Posterior cingulate gyrus (tissue), 11 donors: ENCODE measurements at regions not wholly inside any gene's neighbourhood (a gene's known extent, or its start where the extent isn't known, plus 50 kb on each side); places are given as distances from the start of the nearest gene placed in this dataset.
"Not testable (repeated sequence)": the region's sequence is repeated elsewhere in the genome, so short reads cannot be mapped to it uniquely, and the experiment has no call there.

Experiments used
- DNase-seq, 10 donors: peaks; one replicate each; pipeline versions ENCODE4 v3.0.0 to v3.0.0-alpha.2; 2020 to 2021; ENCODE audit warnings: mixed read lengths in 3 of 10
- intact Hi-C: fragments of 100-400 bp; cut with DNase I; formaldehyde crosslinking; loops from one replicate; pipeline ENCODE4 v1.15.1; 2023

DNA sequence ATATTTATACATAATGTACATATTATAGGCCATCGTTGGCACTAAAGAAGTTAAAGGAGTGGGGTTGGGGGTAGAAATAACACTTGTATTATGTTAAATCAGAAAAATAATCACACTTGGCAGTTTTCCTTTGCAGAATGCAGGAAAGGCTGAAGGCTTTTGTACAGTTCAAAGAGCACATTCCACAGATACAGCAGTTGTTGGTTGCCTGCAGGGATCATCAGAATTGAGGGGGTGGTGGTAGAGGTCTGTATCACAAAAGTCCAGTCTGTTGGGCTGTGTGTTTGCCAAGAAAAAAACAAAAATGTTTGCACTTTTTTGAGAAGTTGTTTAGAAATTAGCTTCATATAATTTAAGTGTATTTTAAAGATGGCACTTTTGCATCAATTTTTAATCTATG lies 231.8 kb upstream of the FOXP2 start:
- intact Hi-C loops: no loop called here
- no peak for DNase-seq

DNA sequence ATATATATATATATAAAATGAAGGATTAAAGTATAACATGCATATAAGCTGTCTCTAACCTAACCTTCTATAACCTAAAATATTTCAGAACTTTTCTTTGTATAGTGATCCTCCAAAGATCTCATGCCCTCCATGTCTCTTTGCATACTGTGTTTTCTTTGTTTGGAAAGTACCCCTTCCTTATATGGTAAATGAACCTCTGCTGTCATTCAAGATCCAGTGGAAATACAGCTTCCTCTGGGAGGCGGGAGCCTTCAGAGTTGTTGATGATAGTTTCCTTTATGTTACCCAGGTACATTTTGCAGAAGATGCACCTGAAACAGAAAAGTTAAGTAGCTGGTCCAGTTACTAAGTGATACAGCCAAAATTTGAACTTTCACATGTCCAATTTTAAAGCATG lies 233.3 kb upstream of the FOXP2 start:
- intact Hi-C loops: no loop called here
- no peak for DNase-seq

DNA sequence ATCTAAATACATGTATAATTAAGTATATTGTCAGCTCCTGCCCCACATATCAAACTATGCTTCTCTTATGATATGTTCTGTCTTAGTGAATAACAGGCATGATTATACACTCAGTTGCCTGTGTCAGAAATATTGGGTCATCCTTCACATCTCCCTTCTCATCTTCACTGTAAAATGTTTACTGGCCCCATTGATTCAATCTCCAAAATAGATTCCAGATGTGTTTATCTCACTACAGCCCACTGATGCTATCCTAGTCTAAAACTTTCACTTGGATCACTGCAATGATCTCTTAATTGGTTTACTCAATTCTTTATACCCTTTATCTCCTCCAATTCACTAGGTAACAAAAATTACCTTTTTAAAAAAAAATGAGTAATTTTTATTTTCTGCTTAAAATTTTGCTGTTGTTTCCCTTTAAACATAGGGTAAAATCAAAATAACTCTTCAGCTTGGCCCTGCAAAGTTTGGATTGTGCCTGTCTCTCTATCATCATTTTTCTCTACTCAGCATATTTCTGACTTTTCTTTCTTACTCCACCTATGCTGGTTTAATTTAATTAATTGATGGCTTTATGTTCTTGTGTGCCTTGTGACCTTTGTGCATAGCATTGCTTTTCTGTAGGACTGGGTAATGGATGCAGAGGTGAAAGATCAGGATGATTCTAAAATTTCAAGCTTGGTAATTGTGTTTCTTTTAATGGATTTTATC lies 233.9 kb upstream of the FOXP2 start:
- no peak for DNase-seq
- intact Hi-C loops: no loop called here

DNA sequence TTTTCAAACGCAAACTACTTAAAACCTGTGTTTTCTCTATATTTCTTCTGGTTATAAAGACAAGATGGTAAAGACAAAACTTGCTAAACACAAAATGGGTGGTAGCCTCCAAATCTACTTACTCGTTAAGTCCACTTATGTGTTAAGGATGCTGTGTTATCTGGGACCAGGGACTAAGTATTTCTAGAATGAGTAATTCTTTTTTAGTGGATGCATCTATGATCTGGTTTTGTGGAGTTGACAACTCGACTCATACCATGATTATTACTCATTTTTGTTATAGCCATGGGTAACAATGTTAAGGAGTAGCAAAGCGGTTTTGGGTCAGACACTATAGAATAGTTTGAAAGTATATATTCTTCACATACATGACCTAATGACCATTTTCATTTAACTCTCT lies 239.5 kb upstream of the FOXP2 start:
- intact Hi-C loops: no loop called here
- no peak for DNase-seq

DNA sequence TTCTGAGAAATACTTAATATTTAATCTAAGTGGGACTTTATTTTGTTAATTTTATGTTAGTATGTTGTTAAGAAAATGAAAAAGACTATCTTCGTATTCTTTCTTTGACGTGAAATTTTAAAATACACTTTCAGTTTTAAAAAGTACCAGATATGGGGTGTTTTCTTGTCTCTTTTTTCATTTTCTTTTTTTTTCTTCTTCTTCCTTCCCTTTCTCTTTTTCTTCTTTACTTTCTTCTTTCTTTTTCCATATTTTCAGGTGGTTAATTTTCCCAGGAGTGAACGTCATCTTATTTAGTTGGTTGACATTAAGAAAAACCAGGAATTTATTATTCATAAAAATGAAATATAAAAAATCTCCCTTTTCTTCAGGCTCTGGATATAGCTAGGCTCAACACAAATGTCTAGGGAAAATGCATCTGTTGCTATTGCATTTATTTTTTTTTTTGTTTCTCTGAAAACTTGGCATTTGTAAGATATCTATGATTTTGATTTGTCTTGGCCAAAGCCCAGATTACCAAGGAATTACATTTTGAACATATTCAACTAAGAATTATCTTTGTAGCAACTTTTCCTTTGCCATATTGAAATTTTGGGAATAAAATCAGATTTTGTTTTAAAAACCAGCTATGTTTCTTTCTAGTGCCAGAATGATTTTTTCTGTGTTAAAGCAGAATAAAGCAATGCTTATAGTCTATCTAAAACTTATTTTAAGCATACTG lies 241.3 kb upstream of the FOXP2 start:
- DNase-seq: no peak
- intact Hi-C loops: no loop called here

DNA sequence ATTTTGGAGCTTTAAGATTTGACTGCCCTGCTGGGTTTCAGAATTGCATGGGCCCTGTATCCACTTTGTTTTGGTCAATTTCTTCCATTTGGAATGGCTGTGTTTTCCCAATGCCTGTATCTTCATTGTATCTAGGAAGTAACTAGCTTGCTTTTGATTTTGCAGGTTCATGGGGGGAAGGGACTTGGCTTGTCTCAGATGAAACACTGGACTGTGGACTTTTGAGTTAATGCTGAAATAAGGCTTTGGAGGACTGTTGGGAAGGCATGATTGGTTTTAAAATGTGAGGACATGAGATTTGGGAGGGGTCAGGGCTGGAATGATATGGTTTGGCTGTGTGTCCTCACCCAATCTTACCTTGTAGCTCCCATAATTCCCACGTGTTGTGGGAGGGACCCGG lies 245.2 kb upstream of the FOXP2 start:
- intact Hi-C loops, DNase-seq: not testable (repeated sequence)

DNA sequence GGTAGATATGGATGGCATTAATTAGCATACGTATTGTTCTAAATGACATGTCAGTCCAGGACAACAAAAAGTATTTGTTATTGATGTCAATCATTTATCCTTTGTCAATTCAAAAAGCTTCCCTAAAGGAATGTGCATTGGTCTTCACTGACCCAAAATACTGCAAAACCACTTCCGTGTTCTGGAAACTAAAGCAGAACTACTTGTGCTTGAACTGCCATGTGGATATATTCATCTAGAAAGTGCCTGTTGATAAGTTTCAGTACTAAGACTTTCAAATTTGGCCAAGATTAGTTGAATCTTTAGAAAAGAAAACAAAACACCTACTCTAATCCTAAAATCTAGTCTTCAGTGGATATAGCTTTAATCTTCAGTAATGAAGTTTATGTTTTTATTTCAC lies 242.1 kb upstream of the PPP1R3A start:
- no peak for DNase-seq
- intact Hi-C loops: no loop called here

DNA sequence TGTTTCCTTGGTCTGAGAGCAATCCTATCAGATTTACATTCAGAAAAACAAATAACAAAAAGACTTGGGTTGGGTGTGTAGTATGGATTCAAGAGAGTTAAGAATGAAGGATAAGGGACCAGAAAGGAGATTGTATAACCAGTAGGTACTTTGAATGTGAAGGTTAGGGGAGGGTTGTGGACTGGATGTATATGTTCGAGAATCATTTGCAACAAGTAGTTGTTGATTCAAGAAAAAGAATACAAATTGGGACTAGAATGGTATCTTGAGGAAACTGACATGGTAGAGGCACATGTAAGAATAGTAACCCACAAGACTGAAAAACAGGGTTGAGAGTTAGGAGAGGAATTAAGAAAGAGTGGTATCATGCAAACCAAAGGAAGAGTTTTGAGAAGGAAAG lies 240.0 kb upstream of the PPP1R3A start:
- no peak for DNase-seq
- intact Hi-C loops: no loop called here

DNA sequence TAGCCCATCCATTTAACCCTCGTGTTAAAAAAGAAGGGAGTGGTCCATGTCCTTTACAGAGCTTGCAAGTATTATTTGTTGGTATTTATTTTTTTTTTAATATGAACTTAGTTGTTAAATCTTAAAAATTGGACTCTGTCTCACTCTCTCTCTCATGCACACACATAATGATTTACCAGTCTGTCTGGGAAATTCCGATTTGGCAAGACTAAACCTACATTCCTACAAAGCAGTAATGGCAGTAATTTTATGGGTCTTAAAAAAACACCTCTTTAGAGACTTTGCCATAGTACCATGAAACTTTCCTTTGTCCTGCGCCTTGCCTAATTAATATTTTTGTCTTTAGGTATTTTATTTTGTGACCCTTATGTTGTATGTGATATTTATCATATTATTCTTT lies 239.5 kb upstream of the PPP1R3A start:
- intact Hi-C loops: no loop called here
- no peak for DNase-seq

DNA sequence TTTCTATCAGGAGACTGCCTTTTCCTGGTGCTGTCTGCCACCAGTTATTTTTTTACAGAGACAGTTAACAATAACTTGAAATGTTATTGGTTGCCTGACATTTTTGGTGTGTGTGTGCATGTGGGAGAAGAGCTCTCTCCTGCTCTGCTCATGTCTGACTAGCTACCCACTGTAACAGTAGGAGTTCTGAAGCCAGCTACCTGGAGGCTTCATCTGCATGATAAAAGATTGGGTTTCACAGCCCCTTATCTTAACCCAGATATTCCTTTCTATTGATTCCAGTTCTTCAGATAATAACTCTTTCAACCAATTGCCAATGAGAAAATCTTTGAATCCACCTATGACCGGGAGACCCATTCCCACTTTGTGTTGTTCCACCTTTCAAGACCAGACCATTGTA lies 237.4 kb upstream of the PPP1R3A start:
- no peak for DNase-seq
- intact Hi-C loops: no loop called here

DNA sequence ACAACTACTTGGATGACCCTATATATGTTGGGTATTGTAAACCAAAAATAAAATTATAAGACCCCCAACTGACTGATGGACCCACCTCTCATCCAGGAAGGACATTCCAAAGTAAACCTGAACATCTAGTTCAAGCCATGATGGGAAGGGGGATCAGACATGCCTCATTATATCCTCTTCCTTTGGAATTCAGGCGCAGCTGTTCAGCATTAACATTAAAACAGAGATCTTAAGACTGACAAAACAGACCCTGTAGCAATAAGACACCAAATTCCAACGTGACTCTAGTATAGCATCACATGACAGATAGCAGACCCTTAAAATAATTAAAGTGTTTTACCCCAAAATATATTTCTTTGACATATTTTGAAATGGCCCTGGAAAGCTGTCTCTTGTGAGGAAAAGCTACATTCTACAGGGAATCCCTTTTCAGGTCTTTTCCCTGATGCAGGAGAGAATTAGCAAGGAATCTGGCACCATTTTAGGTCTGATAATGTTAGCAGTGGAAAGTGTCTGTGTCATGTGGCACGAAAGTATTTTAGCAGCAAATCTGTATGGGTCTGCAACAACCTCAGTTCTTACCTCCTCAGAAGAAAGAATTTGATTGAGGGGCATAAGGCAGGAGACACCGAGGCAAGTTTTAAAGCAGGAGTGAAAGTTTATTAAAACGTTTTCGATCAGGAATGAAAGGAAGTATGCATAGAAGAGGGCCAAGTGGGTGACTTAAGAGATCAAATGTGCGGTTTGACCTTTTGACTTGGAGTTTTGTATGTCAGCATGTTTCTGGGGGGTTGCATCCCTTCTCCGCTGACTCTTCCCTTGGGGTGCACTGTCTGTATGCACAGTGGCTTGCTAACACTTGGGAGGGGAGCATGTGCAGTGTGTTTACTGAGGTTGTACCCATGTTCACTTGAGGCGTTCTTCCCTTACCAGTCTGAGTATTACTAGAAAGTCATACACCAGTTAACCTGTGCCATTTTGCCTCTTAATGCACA lies 236.6 kb upstream of the PPP1R3A start:
- no peak for DNase-seq
- intact Hi-C loops: no loop called here

DNA sequence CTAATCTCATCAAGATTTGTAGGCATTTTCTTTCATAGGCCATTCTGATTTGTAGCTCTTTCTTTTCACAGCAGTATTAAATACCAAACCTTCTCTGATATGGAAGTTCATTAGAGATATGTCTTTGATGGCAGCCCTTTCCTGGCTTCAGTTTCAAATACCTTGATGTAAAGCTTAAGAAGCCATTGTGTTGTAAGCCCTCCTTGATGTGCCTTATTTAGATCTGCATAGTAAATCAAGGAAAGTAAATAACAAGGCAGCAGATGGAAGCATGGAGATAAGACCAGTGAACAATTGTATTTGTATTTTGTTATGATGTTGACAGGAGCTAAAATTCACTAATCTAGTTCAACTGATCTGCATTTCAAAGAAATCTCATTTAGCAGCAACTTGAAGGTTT lies 234.9 kb upstream of the PPP1R3A start:
- DNase-seq: no peak
- intact Hi-C loops: no loop called here

DNA sequence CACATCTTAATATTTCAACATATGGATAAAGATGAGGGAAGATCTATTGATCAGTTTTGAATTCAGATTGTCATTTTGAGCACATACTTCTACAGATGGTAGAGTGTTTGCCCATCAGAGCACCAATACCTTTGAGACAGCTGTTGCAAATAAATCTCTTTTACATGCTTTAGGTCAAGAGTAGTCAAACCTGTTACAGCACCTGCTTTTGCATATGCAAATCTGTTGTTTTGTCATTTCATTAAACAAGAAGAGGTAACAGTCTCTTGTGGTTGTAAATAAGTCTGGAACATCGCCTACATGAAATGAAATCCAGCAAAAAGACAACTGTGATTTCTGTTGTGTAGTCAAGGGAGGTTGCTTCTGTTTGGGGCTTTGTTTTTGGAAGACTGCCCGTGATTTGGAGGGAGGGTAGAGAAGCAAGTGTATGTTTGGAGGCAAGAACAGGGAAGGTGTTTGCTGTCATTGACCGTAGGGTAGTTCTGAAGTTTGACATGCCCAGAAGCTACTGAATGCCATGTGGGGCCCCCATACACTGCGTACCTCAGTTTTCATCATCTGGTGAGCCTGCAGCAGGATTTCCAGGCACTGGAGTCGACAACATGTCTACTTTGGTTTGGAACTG lies 233.6 kb upstream of the PPP1R3A start:
- no peak for DNase-seq
- intact Hi-C loops: no loop called here

DNA sequence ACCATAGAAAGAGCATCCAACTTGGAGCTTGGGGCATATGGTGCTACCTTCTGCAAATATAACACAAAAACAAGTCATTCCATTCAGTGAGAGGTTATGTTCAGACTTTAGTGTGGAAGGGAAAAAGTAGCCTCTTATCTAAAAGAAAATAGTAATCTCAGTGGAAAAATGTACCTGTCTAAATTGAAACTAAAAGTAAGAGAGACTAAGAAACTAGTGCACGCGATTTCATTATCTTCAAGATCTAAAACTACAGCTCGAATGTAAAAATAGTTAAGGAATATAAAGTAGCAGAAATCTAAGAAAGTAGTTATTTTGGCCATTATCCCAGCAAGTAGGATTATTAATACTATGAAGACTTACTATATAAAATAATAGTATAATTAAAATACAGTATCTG lies 233.0 kb upstream of the PPP1R3A start:
- DNase-seq: no peak
- intact Hi-C loops: no loop called here

DNA sequence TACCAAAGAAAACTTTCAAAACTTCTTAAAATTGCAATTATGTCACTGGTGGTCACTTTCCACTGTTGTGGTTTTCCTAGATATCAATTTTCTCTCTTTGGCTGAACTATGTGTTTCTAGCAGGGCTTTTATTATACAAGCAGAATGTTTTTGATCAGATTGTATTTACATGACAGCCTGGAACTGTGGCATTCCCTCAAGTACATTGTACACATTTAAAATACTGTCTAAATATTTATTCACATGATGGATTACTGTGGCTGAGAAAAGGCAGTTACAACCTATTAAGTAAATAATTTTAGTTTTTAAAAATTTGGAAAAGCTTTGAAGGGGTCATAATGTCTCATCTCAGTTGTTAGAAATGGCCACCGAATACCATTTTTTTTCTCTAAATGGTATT lies 231.9 kb upstream of the PPP1R3A start:
- DNase-seq: no peak
- intact Hi-C loops: no loop called here

DNA sequence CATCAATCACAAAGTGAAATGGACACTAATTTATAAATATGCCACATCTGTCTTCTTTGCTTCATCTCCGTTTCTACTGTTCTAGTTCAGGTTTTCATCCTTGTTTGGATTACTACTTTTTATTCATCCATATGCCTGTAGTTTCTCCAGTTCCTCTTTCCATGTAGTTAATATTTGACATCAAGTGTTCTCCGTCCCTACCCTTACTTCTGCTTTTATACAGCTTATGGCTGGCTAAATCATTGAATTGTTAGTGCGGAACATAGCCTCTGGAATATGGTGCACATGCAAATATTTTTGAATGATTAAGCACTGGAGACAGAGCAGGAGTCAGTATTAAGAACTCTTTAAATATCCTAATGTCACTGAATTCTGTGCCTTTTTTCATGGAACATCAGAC lies 230.0 kb upstream of the PPP1R3A start:
- DNase-seq: no peak

DNA sequence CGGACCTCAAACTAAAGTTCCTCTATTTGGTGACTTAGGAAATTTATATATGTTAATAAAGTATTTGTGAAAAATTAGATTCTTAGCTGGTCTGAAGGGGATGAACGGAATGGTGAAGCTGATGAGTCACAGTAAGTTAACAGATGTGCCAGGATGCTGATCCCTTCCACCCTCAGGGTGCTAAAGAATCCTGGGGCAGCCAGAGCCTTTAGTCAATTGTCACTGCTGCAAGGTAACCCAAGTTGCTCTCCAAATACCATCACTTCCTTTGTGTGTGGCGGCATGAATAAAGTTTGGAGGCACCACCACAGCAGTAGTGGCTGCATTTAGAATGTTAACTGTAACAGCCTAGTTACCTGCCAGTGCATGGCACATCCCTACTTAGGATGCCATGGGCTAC lies 222.6 kb upstream of the PPP1R3A start:
- DNase-seq: no peak
- intact Hi-C loops: no loop called here

More for the DNA sequence above, 230.0 kb upstream of the PPP1R3A start:
- intact Hi-C loops: no loop called here

DNA sequence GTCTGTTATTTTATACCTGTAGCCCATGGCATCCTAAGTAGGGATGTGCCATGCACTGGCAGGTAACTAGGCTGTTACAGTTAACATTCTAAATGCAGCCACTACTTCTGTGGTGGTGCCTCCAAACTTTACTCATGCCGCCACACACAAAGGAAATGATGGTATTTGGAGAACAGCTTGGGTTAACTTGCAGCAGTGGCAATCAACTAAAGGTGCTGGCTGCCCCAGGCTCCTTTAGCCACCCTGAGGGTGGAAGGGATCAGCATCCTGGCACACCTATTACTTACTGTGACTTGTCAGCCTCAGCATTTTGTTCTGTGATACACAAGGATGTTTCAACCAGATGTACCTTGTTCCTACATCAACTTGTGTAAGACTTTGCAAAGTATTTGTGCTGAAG lies 221.8 kb upstream of the PPP1R3A start:
- intact Hi-C loops: no loop called here
- no peak for DNase-seq

DNA sequence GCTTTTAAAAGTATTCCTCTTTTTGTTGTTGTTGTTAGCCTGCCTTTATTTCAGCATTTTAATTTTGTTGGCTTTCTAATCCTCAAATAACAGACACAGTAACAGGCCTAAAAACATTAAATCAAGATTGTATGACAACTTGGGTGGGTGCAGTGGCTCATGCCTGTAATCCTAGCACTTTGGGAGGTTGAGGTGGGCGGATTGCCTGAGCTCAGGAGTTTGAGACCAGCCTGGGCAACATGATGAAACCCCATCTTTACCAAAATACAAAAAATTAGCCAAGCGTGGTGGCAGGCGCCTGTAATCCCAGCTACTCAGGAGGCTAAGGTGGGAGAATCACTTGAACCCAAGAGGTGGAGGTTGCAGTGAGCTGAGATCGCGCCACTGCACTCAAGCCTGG lies 220.9 kb upstream of the PPP1R3A start:
- peak in 1 of 10 donors; percentile 57 for DNase-seq
- intact Hi-C loops: not testable (repeated sequence)

DNA sequence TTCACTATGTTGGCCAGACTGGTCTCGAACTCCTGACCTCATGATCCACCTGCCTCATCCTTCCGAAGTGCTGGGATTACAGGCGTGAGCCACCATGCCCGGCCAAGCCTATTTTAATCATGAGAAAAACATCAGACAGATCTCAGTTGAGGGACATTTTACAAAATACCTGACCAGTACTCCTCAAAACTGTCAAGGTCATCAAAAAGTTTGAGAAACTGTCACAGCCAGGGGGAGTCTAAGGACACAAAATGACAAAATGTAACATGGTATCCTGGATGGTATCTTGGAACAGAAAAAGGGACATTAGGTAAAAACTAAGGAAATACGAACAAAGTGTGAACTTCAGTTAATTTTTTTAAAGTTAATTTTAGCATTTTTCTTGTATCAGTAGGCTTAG lies 219.8 kb upstream of the PPP1R3A start:
- peak in 2 of 10 donors; percentile 34 to 46 for DNase-seq
- intact Hi-C loops: no loop called here

DNA sequence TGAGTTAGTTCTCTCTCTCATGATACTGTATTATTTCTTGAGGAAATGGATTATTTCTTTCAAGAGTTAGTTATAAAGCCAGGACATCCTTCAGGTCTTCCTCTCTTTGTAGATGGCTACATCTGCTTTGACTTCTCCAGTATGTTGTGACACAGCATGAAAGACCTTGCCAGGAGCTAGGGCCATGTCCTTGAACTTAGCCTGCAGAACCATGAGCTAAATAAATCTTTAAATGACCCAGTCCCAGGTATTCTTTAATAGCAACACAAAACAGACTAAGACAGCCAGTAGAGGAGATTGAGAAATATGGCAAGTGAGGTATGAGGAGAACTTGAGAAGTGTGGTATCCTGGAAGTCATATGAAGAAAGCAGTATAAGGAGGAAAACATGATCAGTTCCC lies 214.9 kb upstream of the PPP1R3A start:
- DNase-seq: no peak
- intact Hi-C loops: no loop called here
